Caco-2 (cell line): ENCODE measurements at regions not wholly inside any gene's neighbourhood (a gene's known extent, or its start where the extent isn't known, plus 50 kb on each side); places are given as distances from the start of the nearest gene placed in this dataset.

Experiments used
- BruUV-seq: library from RNA; stranded (reverse); fragments of 400-500 nt; replicated peaks from 2 replicates; lab custom pipeline; 2021; lab: Mats Ljungman, UMichigan
- CTCF ChIA-PET: fragments of 300-600 bp; sonication (Branson Sonifier 250); formaldehyde crosslinking; loops from one replicate; lab custom pipeline; 2022; ENCODE audit warnings: antibody characterized with exemption; lab: Charles Lee
- POLR2A ChIA-PET: fragments of 300-600 bp; sonication (Branson Sonifier 250); formaldehyde crosslinking; loops from one replicate; lab custom pipeline; 2022; ENCODE audit warnings: antibody characterized with exemption; lab: Charles Lee
- DNase-seq, 2 experiments: peaks; one replicate each; pipeline versions ENCODE4 v3.0.0 to v3.0.0-alpha.2; 2020 to 2022
- H3K27me3 ChIP-seq: replicated peaks from 2 replicates; pipeline ENCODE4 v1.6.0; 2011; ENCODE audit warnings: low read length; ENCODE audit not compliant: control insufficient read depth, insufficient read depth
- H3K36me3 ChIP-seq: 2 replicates; pipeline ENCODE4 v1.5.1; 2011; ENCODE audit warnings: low read length; ENCODE audit not compliant: control insufficient read depth, insufficient read depth
- H3K4me1 ChIP-seq: fragments of 250-450 bp; sonication (Bioruptor Pico); 2 replicates; pipeline ENCODE4 v1.5.1; 2020; ENCODE audit warnings: mild to moderate bottlenecking
- H3K4me3 ChIP-seq: 2 replicates; pipeline ENCODE4 v1.5.1; 2011; ENCODE audit warnings: low read depth, mild to moderate bottlenecking, control low read depth, low read length
- H3K9me3 ChIP-seq: fragments of 250-450 bp; sonication (Bioruptor Pico); 2 replicates; pipeline ENCODE4 v1.5.1; 2020; ENCODE audit warnings: mild to moderate bottlenecking, moderate library complexity
- H3K27ac Mint-ChIP-seq: one replicate; pipeline ENCODE4 v1.8.0; 2022; ENCODE audit warnings: mixed read lengths; ENCODE audit not compliant: unreplicated experiment
- H3K27me3 Mint-ChIP-seq: one replicate; pipeline ENCODE4 v1.8.0; 2022; ENCODE audit warnings: mixed read lengths; ENCODE audit not compliant: insufficient read depth, unreplicated experiment
- H3K36me3 Mint-ChIP-seq: one replicate; pipeline ENCODE4 v1.8.0; 2022; ENCODE audit warnings: mild to moderate bottlenecking, mixed read lengths; ENCODE audit not compliant: insufficient read depth, unreplicated experiment
- H3K4me1 Mint-ChIP-seq: one replicate; pipeline ENCODE4 v1.8.0; 2022; ENCODE audit warnings: low read depth, mixed read lengths; ENCODE audit not compliant: unreplicated experiment
- H3K4me3 Mint-ChIP-seq: one replicate; pipeline ENCODE4 v1.8.0; 2022; ENCODE audit warnings: mild to moderate bottlenecking, moderate library complexity, mixed read lengths; ENCODE audit not compliant: unreplicated experiment
- H3K9me3 Mint-ChIP-seq: one replicate; pipeline ENCODE4 v1.8.0; 2022; ENCODE audit warnings: mixed read lengths; ENCODE audit not compliant: unreplicated experiment
- intact Hi-C: fragments of 100-400 bp; cut with micrococcal nuclease; formaldehyde crosslinking; loops from one replicate; pipeline ENCODE4 v1.10.0; 2022; ENCODE audit not compliant: unreplicated experiment
- TF ChIP-seq, protein P1 (sequence below), 2 experiments: fragments of 200-600 bp in 1 of 2; IDR thresholded peaks; 1 replicate in 1 of 2; 2 replicates in 1 of 2; pipeline versions ENCODE4 v1.5.1 to v1.8.0; 2011 to 2022; ENCODE audit warnings: antibody characterized with exemption in 1 of 2, control low read depth in 1 of 2, inconsistent platforms in 1 of 2, low read depth in 1 of 2, low read length in 1 of 2, mild to moderate bottlenecking in 1 of 2, moderate library complexity in 1 of 2; ENCODE audit not compliant: insufficient read depth in 1 of 2, severe bottlenecking in 1 of 2, unreplicated experiment in 1 of 2

DNA sequence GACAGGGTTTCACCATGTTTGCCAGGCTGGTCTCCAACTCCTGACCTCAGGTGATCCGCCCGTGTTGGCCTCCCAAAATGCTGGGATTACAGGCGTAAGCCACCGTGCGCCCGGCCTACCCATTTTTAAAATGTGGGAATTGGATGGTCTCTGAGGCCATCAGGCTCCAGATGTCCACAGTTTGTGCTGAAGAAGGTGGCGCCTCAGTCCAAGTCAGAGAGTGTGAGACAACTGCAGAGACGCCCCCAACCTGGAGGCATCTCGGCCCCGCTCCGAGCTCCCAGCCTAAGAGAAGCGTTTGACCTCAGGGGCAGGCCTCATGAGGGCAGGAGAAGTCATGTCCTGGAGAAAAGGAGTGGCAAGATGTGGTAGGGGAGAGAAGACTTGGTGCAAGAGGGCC lies 146.5 kb downstream of the MRM1 start:
- H3K4me1 ChIP-seq: no peaks in the 10 kb centered on the region
- no peak for DNase-seq
- Mint-ChIP-seq H3K36me3 (no peaks in the 10 kb centered on the region), H3K9me3 (no peaks in the 10 kb centered on the region), H3K27ac (no peak overlapping the region), H3K4me3 (no peak overlapping the region), H3K27me3 (peaks cover 14% of the 10 kb centered on the region), H3K4me1 (no peaks in the 10 kb centered on the region)
- BruUV-seq: no TSS peak
- intact Hi-C loops: no loop called here
- H3K36me3 ChIP-seq: no peaks in the 10 kb centered on the region
- no peaks in the 10 kb centered on the region for H3K9me3 ChIP-seq
- ChIA-PET CTCF (no interaction called here), POLR2A (interaction anchor here (0.6 kb wide), 1 partner anchor 162 kb away, joined by 5 read pairs; no protein-coding TSS in a partner anchor)
- no peak overlapping the region for H3K4me3 ChIP-seq
- TF ChIP-seq, protein P1, sequence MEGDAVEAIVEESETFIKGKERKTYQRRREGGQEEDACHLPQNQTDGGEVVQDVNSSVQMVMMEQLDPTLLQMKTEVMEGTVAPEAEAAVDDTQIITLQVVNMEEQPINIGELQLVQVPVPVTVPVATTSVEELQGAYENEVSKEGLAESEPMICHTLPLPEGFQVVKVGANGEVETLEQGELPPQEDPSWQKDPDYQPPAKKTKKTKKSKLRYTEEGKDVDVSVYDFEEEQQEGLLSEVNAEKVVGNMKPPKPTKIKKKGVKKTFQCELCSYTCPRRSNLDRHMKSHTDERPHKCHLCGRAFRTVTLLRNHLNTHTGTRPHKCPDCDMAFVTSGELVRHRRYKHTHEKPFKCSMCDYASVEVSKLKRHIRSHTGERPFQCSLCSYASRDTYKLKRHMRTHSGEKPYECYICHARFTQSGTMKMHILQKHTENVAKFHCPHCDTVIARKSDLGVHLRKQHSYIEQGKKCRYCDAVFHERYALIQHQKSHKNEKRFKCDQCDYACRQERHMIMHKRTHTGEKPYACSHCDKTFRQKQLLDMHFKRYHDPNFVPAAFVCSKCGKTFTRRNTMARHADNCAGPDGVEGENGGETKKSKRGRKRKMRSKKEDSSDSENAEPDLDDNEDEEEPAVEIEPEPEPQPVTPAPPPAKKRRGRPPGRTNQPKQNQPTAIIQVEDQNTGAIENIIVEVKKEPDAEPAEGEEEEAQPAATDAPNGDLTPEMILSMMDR (IDR thresholded peaks at IDR 0.05; ENCODE audit: insufficient read depth in 1 of 2, low read depth in 1 of 2, low read length in 1 of 2, severe bottlenecking in 1 of 2, unreplicated experiment in 1 of 2): no peak
- peaks cover 1% of the 10 kb centered on the region; the same call in 1 of the 2 replicates for H3K27me3 ChIP-seq

DNA sequence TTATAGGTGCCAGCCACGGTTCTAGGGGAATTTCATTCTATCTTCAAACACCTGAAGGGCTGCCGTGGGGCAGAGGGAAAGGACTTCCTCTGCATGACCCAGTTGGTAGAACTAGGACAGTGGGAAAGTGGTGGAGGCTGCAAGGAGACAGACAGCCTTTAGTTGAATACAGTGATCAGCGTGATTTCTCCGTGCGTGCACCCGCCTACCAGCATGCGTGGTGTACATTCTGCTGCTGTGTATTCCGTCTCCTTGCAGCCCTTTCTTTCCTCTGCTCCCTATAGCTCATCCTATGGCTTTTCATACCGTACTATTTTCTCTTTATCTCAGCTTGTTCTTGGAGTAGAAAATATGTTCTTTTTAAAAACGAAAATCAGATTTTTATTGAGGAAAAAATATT lies 146.9 kb downstream of the MRM1 start:
- CTCF ChIA-PET: no interaction called here
- H3K9me3 ChIP-seq: no peaks in the 10 kb centered on the region
- no peak for DNase-seq
- intact Hi-C loops: no loop called here
- H3K9me3 Mint-ChIP-seq: no peaks in the 10 kb centered on the region
- no peaks in the 10 kb centered on the region for H3K36me3 Mint-ChIP-seq
- peaks cover 1% of the 10 kb centered on the region; the same call in 1 of the 2 replicates for H3K27me3 ChIP-seq
- no peak overlapping the region for H3K4me3 ChIP-seq
- POLR2A ChIA-PET: no interaction called here
- no peaks in the 10 kb centered on the region for H3K4me1 Mint-ChIP-seq
- H3K4me3 Mint-ChIP-seq: no peak overlapping the region
- H3K36me3 ChIP-seq: no peaks in the 10 kb centered on the region
- no peak overlapping the region for H3K27ac Mint-ChIP-seq
- no TSS peak for BruUV-seq
- TF ChIP-seq, protein P1 (IDR thresholded peaks at IDR 0.05; ENCODE audit: insufficient read depth in 1 of 2, low read depth in 1 of 2, low read length in 1 of 2, severe bottlenecking in 1 of 2, unreplicated experiment in 1 of 2): no peak
- peaks cover 14% of the 10 kb centered on the region for H3K27me3 Mint-ChIP-seq
- H3K4me1 ChIP-seq: no peaks in the 10 kb centered on the region

DNA sequence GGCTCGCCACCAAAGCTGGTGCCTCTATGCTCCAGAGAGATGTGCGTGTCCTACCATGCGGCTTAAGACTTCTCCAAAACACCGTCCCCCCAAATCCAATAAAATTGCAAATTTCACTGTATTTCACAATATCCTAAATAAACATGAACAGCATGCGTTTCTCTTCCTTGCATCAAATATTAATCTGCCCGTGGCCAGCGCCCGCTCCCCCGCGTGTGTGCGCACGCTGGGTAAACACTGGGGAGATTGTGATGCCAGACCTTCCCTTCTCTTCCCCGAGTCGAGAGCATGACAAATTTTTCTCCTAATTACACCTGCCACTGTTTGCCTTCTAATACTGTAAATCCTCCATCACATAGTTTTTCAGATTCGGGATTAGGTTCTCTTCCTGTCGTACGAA lies 148.1 kb downstream of the MRM1 start:
- H3K4me1 ChIP-seq: no peaks in the 10 kb centered on the region
- H3K27ac Mint-ChIP-seq: no peak overlapping the region
- no peaks in the 10 kb centered on the region for H3K9me3 Mint-ChIP-seq
- POLR2A ChIA-PET: no interaction called here
- H3K27me3 ChIP-seq: peaks cover 1% of the 10 kb centered on the region
- no peak for DNase-seq
- intact Hi-C loops: no loop called here
- TF ChIP-seq, protein P1 (IDR thresholded peaks at IDR 0.05; ENCODE audit: insufficient read depth in 1 of 2, low read depth in 1 of 2, low read length in 1 of 2, severe bottlenecking in 1 of 2, unreplicated experiment in 1 of 2): no peak
- peaks cover 18% of the 10 kb centered on the region for H3K27me3 Mint-ChIP-seq
- H3K36me3 Mint-ChIP-seq: no peaks in the 10 kb centered on the region
- no peak overlapping the region for H3K4me3 Mint-ChIP-seq
- CTCF ChIA-PET: no interaction called here
- H3K4me3 ChIP-seq: no peak overlapping the region
- no TSS peak for BruUV-seq
- no peaks in the 10 kb centered on the region for H3K9me3 ChIP-seq
- H3K4me1 Mint-ChIP-seq: no peaks in the 10 kb centered on the region
- no peaks in the 10 kb centered on the region for H3K36me3 ChIP-seq
